ENCODE measurements at regions not wholly inside any gene's neighbourhood (a gene's known extent, or its start where the extent isn't known, plus 50 kb on each side); places are given as distances from the start of the nearest gene placed in this dataset.
"Not testable (repeated sequence)": the region's sequence is repeated elsewhere in the genome, so short reads cannot be mapped to it uniquely, and the experiment has no call there.

GRCh38 chr15:62272290-62272689 lies 107.2 kb upstream of the C2CD4B start:
- no peak for DNase-seq

DNA sequence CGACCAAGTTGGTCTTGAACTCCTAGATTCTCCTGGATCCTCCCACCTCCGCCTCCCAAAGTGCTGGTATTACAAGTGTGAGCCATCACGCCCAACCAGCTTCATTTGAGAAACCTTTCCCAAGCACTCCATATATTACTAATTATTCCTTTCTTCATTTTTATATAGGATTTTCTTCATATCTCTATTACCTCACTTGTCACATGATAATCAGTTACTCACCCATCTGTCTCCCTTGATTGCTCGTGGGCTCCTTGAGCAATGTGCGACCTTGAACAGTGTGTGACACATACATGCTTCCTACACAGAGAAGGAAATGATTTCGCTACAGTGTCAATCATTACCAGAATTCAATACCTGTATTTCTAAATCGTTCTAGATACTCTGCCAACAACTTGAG lies 110.7 kb upstream of the C2CD4B start:
- DNase-seq, result no peak

- DNase-seq, result no peak
Observed at GRCh38 chr15:62277816-62278394, 112.8 kb upstream of the C2CD4B start.

DNA sequence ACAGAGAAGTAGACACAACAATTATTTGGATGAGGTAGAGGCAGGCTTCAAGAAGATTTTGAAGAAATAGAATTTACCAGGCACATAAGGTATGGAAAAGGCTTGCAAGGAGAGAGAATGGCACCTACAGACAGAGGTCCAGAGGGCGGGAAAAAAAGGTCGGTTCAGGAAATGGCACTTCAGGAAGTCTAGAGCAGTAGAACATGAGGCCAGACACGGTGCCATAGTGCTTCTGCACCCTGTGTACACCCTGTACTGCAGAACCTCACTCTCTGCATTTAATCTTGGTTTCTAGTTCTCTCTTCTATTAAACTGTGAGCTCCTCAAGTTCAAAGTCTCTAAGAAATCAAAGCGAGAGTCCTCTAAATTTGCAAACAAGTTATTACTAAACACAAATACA lies 113.4 kb upstream of the C2CD4B start:
- no peak for DNase-seq

DNA sequence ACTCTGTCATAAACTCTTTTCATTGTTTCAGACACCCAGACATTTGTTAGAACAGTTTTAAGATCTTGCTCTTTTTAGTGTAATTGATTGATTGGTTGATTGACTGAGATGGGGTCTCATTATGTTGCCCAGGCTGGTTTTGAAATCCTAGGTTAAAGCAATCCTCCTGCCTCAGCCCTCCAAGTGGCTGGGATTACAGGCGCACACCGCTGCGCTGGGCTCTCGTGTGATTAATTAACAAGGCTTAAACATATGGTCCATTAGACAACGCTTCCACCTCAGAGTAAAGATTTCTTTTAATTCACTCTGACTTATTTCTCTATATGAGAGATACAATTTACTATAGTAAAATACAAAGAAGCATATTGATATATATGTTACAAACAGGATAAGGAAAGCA lies 114.0 kb upstream of the C2CD4B start:
- no peak for DNase-seq

DNA sequence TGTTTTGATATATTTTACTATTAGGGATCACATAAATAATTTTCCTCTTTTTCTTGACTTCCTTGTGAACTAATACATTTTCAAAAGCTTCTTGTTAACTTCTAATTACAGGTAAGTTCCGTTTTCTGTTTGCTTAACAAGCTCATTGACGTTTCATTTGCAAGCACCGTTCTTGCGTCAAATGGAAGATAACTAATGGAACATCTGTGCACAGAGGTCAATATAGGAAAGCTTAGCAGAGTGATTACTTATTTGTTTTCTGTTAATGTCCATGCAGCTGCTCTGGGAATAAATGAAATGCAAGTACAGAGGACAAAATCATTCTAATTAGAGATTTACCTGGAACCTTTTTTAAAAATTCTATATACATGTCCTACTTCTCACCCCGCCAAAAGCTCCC lies 115.5 kb upstream of the C2CD4B start:
- no peak for DNase-seq

- DNase-seq, result not testable (repeated sequence)
Observed at GRCh38 chr15:62281801-62282200, 116.7 kb upstream of the C2CD4B start.

DNA sequence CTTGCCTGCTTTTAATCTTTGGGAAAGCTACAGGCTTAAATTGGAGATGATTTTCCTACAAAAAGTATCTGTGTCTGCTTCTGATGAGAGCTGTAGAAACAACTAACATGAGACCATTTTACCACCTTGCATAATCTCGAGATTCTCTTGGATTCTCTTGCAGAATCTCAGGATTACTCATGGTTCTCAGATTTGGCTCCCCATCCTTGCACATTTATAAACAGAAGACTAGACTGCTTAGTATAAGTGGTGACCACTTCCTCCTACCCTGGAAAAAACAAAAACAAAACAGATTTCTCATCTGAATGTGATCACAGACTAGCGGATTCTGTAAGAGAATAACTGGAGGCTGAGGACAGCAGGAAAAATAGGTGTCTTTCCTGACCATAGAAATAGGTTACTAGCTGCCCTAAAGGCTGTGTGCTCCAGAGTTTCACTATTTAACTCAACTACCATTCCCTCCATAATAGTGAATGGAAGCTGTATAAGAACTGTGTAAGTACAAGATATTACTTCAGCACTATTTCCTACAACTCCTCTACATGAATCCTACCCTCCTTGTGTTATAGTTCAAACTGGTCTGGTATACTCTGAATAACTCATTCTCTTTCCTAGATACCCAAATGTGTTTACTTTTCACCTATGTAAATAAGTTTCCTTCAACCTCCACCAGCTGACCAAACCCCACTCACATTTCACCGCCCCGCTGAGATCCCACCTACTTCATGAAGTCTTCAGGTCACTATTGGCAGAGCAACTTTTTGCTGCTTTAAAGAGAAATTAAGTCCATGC lies 122.2 kb upstream of the C2CD4B start:
- DNase-seq, result no peak

DNA sequence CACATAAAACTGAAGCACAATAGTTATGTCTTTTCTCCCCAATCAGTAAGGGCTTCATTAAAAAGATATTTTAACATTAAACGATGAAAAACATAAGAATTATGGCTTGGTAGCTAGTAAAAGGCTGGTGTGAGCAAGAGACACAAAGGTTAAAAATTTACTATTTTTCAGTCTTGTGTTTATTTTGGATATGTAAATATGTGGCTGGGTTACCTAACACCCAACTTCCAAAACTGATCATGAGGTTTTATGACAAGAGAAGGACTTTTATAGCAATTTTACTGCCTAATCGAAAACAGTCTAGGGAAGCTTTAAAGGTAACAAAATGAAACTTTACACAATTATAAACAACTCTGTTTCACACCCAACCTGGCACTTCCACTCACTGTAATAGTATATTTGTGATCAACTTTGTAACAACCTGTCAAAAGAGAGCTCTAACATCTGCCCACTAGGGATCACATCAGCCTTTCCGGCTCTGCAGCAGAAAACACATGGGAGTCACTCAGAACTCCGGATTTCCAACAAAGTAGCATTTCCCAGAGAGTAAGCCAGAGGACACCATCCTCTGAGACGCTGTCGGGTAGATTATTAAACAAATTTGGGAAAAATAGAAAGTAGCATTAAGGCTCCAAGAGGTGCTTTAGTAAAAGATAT lies 123.4 kb upstream of the C2CD4B start:
- no peak for DNase-seq

GRCh38 chr15:62291262-62291661 lies 126.2 kb upstream of the C2CD4B start:
- DNase-seq, result no peak

DNA sequence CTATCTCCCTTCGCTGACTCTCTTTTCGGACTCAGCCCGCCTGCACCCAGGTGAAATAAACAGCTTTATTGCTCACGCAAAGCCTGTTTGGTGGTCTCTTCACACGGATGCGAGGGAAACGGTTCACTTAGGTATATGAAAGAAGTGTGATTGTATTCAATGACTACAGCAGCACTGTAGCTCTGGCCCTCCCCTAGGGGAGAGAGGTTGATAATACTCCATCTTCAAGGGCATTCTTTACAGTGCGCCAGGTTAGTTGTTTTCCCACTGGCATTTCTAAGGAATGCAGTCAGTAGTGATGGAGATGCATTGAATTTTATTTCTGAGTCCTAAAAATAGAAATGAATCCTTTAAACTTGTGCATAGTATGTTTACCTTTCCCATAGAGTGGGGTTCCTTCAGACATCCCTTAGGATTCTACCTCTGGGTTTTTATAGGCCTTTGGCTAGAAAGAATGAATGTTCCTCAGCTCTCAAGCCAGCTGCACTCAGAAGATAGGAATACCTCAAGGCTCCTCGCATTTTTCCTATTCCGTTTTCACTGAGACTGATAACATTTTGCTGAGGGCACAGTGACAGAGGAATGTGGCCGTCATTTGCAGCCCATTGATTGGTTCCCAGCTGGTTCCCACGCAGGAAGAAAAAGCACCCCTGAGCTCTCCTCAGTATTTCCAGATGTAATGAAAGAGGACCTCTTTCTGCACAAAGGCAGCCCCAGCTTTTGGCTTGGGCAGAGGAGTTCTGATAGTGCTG lies 131.8 kb upstream of the C2CD4B start:
- DNase-seq, result no peak

GRCh38 chr15:62297522-62297921 lies 132.4 kb upstream of the C2CD4B start:
- DNase-seq, result no peak

- no peak for DNase-seq
Observed at GRCh38 chr15:62297933-62298332, 132.8 kb upstream of the C2CD4B start.

DNA sequence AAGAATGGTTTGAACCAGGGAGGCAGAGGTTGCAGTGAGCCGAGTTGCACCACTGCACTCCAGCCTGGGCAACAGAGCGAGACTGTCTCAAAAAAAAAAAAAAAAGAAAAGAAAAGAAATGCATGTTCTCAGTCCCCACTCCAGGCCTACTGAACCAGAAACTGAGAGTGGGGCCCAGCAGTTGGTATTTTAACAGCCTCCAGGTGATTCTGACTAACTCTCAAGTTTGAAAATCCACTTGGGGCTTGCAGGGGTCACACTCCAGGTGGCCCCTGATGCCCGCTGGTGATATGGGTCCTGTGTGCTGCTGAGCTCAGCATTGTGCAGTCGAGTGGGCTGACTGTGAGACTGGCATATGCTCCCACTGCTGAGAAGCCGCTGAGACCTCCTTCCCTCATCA lies 133.7 kb upstream of the C2CD4B start:
- DNase-seq, result no peak

DNA sequence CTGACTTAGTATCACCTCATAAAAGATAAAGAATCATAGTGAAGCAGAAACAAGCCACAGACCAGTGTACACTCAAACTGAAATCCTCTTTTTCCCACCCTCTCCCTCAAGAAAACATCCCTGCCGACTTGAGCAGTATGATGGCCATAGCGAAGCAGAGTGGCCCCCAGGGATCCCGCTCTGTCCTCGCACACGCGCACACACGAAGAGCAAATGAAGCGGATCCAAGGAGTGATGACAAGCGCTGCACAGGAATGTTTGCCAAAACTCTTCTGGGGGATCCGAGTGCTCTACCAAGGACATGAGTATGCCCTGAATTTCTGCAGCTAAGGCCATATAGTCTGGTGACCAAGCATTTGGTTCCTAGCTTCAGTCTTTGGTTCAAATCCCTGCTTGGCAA lies 134.5 kb upstream of the C2CD4B start:
- no peak for DNase-seq

GRCh38 chr15:62301993-62302675 lies 137.0 kb upstream of the C2CD4B start:
- DNase-seq, result no peak

- no peak for DNase-seq
Observed at GRCh38 chr15:62306851-62307504, 141.9 kb upstream of the C2CD4B start.

DNA sequence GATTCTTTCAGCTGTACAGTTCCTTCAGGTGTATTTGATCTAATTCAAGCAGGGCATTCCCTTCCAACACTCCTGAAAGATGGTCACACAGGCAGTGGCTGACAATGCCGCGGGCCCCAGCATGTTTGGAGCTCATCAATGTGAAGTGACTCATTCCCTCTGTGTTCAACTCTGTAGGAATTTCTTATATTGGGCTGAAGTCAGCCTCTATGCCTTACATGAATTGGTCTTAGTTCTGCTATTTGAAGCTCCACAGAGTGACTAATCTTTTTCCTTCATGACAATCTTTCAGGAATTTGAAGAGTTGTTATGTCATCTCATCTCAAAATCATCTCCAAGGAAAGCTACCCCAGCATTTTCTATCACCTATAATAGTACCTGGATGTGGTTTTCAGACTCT lies 142.5 kb upstream of the C2CD4B start:
- DNase-seq, result no peak

- DNase-seq, result no peak
Observed at GRCh38 chr15:62316413-62317060, 151.5 kb upstream of the C2CD4B start.

GRCh38 chr15:62320259-62320658 lies 155.2 kb upstream of the C2CD4B start:
- no peak for DNase-seq

DNA sequence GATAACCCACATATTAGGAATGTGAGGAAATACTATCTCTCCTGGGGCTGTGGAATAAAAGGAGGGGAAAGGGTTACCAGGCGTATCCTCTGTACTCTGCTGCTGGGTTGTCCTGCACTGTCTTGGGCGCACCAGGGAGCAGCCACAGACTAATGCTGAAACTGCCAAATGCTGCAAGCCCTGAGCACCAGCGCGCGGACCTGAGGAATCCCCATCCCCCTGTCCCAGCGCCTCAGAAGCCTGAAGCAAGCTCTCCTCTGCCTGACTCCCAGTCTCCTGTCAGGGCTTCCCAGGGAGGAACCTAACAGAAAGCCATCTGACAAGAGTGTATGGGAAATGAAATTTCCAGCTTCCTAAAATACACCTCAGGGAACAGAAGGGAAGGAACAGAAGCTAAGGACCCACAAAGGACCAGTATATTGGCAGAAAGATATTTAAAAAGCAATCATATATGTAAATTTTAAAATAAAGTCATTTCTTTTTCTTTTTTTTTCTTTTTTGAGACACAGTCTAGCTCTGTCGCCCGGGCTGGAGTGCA lies 158.3 kb upstream of the C2CD4B start:
- no peak for DNase-seq

DNA sequence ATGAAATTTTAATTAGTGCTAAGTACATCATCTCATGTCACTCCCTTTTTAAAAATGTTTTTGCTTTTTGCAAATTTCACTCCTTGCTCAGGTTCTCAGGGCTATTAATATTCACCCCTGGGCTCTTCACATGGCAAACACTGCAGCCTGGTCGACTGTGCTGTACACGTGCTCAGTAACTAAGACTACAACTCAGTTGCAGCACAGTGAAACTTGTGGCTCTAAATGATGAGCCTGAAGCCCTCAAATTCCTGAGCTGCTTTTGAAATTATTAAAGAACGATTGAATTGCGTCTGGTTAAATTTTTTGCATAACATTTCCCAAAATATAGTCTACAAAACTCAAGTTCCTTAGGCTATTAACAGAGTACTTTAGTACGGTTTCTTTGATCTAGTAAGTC lies 159.3 kb upstream of the C2CD4B start:
- no peak for DNase-seq

Data from activated CD8-positive, alpha-beta memory T cell treated with anti-CD3 and anti-CD28 coated beads for 24 hours (primary cell).